Kidney epithelial cell (primary cell): ENCODE measurements at regions not wholly inside any gene's neighbourhood (a gene's known extent, or its start where the extent isn't known, plus 50 kb on each side); places are given as distances from the start of the nearest gene placed in this dataset.

Source experiments
- DNase-seq: peaks from one replicate; pipeline ENCODE4 v3.0.0-alpha.2; 2010; ENCODE audit warnings: low read depth
- H3K27me3 ChIP-seq: 2 replicates; pipeline ENCODE4 v1.6.0; 2011; ENCODE audit warnings: low read length; ENCODE audit not compliant: control insufficient read depth, insufficient read depth
- H3K36me3 ChIP-seq: 2 replicates; pipeline ENCODE4 v1.5.1; 2011; ENCODE audit warnings: low read length; ENCODE audit not compliant: control insufficient read depth, insufficient read depth
- H3K4me3 ChIP-seq: 2 replicates; pipeline ENCODE4 v1.5.1; 2011; ENCODE audit warnings: low read depth, mild to moderate bottlenecking, control low read depth, low read length
- TF ChIP-seq, protein P1 (sequence below): IDR thresholded peaks from 2 replicates; pipeline ENCODE4 v1.5.1; 2011; ENCODE audit warnings: mild to moderate bottlenecking, moderate library complexity, low read length, control low read depth, inconsistent platforms; ENCODE audit not compliant: insufficient read depth, poor library complexity, severe bottlenecking

- no peak for DNase-seq
- Histone ChIP-seq H3K36me3 (no peaks in the 10 kb centered on the region), H3K27me3 (no peaks in the 10 kb centered on the region), H3K4me3 (no peak overlapping the region)
- TF ChIP-seq, protein P1, sequence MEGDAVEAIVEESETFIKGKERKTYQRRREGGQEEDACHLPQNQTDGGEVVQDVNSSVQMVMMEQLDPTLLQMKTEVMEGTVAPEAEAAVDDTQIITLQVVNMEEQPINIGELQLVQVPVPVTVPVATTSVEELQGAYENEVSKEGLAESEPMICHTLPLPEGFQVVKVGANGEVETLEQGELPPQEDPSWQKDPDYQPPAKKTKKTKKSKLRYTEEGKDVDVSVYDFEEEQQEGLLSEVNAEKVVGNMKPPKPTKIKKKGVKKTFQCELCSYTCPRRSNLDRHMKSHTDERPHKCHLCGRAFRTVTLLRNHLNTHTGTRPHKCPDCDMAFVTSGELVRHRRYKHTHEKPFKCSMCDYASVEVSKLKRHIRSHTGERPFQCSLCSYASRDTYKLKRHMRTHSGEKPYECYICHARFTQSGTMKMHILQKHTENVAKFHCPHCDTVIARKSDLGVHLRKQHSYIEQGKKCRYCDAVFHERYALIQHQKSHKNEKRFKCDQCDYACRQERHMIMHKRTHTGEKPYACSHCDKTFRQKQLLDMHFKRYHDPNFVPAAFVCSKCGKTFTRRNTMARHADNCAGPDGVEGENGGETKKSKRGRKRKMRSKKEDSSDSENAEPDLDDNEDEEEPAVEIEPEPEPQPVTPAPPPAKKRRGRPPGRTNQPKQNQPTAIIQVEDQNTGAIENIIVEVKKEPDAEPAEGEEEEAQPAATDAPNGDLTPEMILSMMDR = no peak
These were observed 281.7 kb upstream of the ESRRG start for GRCh38 chr1:217004776-217005436.

DNA sequence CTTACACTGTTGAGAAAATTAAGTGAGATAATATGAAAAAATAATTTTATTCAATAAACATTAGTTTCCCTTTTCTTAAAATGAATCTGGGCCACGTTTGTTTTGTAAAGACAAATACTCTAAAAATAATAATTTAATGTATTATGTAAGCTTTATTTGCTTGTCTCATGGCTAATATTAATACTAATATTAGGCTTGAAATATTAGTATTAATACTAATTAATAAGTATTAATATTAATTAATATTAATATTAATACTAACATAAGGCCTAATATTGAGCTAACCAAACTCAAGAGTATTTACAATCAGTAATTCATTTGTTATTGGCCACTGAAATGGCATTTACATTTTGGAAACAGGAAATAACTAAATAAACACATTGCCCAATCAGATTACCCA is 280.1 kb upstream of the ESRRG start:
- TF ChIP-seq, protein P1 = no peak
- H3K27me3 ChIP-seq = no peaks in the 10 kb centered on the region
- no peak for DNase-seq
- no peak overlapping the region for H3K4me3 ChIP-seq
- no peaks in the 10 kb centered on the region for H3K36me3 ChIP-seq

GRCh38 chr1:216997831-216998230 is 274.6 kb upstream of the ESRRG start:
- Histone ChIP-seq H3K36me3 (no peaks in the 10 kb centered on the region), H3K4me3 (no peak overlapping the region), H3K27me3 (no peaks in the 10 kb centered on the region)
- no peak for DNase-seq
- TF ChIP-seq, protein P1 = no peak

GRCh38 chr1:216997069-216997468 is 273.8 kb upstream of the ESRRG start:
- DNase-seq = no peak
- H3K27me3 ChIP-seq = no peaks in the 10 kb centered on the region
- no peak overlapping the region for H3K4me3 ChIP-seq
- H3K36me3 ChIP-seq = no peaks in the 10 kb centered on the region
- TF ChIP-seq, protein P1 = no peak

DNA sequence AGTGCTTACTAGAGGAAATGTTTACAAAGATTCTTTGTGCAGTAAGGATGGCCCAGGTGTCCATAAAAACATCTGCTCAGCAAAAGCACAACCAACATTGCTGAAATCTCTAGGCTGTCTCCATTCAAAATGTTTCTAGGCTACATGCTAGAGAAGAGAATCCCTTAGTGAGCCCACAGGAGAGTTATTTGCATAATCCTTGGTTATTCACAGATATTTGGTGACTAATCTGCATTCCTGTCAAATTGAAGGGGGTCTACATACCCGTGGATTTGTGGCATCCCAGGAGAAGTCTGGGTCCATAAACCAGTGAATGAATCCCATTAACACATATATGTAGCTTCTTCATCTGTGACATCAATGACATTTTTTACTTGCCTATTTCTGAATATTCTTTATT is 261.3 kb upstream of the ESRRG start:
- no peak overlapping the region for H3K4me3 ChIP-seq
- H3K36me3 ChIP-seq = no peaks in the 10 kb centered on the region
- no peaks in the 10 kb centered on the region for H3K27me3 ChIP-seq
- TF ChIP-seq, protein P1 = no peak
- DNase-seq = no peak

DNA sequence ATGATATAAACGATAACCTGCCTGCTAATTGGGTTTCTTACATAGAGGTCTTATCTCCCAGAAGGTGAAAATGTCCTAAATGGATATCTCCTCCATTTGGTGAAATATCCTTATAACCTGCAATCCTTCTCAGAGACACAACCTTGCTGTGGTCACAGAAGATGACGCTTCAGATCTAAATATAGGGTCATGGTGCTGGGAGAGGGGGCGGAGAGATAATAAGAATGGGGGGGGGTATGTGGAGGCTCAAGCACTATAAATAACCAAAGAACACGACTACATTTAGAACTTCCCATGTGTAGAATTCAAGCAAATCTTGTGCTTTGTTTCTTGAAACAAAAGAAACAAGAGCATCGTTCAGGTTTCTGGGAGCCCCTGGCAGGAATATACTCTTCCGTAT is 260.6 kb upstream of the ESRRG start:
- TF ChIP-seq, protein P1 = no peak
- DNase-seq = no peak
- Histone ChIP-seq H3K27me3 (no peaks in the 10 kb centered on the region), H3K36me3 (no peaks in the 10 kb centered on the region), H3K4me3 (no peak overlapping the region)
